T-cell (primary cell): ENCODE measurements at regions not wholly inside any gene's neighbourhood (a gene's known extent, or its start where the extent isn't known, plus 50 kb on each side); places are given as distances from the start of the nearest gene placed in this dataset.

Experiments used
- ATAC-seq, 4 experiments: fragments of 200-7000 bp in 3 of 4; fragments of 150-1000 bp in 1 of 4; cut with Tn5 transposase; replicated peaks in 1 of 4; 1 replicate in 3 of 4; 2 replicates in 1 of 4; pipeline ENCODE4 v1.10.0; 2021; ENCODE audit warnings: moderate library complexity in 3 of 4, mild to moderate bottlenecking in 2 of 4, moderate number of reproducible peaks in 1 of 4
- CTCF ChIA-PET, 2 donors: fragments of 300-600 bp; sonication (Branson Sonifier 250); formaldehyde crosslinking; loops; one replicate each; lab custom pipeline; 2022; ENCODE audit warnings: antibody characterized with exemption in 2 of 2; lab: Charles Lee
- POLR2A ChIA-PET, 2 donors: fragments of 300-600 bp; sonication (Branson Sonifier 250); formaldehyde crosslinking; loops; one replicate each; lab custom pipeline; 2022; ENCODE audit warnings: antibody characterized with exemption in 2 of 2; lab: Charles Lee
- DNase-seq, 35 experiments: peaks; one replicate each; pipeline versions ENCODE4 v3.0.0 to v3.0.0-alpha.2; 2013 to 2023
- H3K27ac ChIP-seq: one replicate; pipeline ENCODE4 v1.5.1; 2013; ENCODE audit warnings: low read length
- H3K27me3 ChIP-seq, 2 experiments: replicated peaks in 1 of 2; 1 replicate in 1 of 2; 2 replicates in 1 of 2; pipeline versions ENCODE4 v1.6.1 to v1.7.0; 2013; ENCODE audit warnings: low read length in 1 of 2, mixed read lengths in 1 of 2; ENCODE audit not compliant: control insufficient read depth in 2 of 2, insufficient read depth in 2 of 2; ENCODE audit errors: extremely low read depth in 1 of 2
- H3K36me3 ChIP-seq, 2 donors: 1 replicate in 1 of 2; 2 replicates in 1 of 2; pipeline versions ENCODE4 v1.6.1 to v1.7.0; 2013; ENCODE audit warnings: low read length in 1 of 2; ENCODE audit not compliant: control insufficient read depth in 2 of 2, insufficient read depth in 1 of 2; ENCODE audit errors: extremely low read depth in 1 of 2
- H3K4me1 ChIP-seq, 2 experiments: 1 replicate in 1 of 2; 2 replicates in 1 of 2; pipeline versions ENCODE4 v1.6.1 to v1.7.0; 2013; ENCODE audit warnings: low read length in 2 of 2, mixed read lengths in 1 of 2; ENCODE audit not compliant: insufficient read depth in 2 of 2, control insufficient read depth in 1 of 2; ENCODE audit errors: extremely low read depth in 1 of 2
- H3K4me3 ChIP-seq, 2 donors: 1 replicate in 1 of 2; 2 replicates in 1 of 2; pipeline versions ENCODE4 v1.5.1 to v1.7.0; 2013; ENCODE audit warnings: mild to moderate bottlenecking in 2 of 2, low read length in 1 of 2, moderate library complexity in 1 of 2; ENCODE audit not compliant: control insufficient read depth in 1 of 2; ENCODE audit errors: extremely low read depth in 1 of 2
- H3K9me3 ChIP-seq: 2 replicates; pipeline ENCODE4 v1.7.0; 2013
- H3K27ac Mint-ChIP-seq, 2 donors: one replicate each; pipeline ENCODE4 v1.8.0; 2020 to 2021; ENCODE audit warnings: mild to moderate bottlenecking in 2 of 2, mixed read lengths in 2 of 2
- H3K27me3 Mint-ChIP-seq, 2 donors: one replicate each; pipeline ENCODE4 v1.8.0; 2021 to 2022; ENCODE audit warnings: mixed read lengths in 2 of 2
- H3K36me3 Mint-ChIP-seq: one replicate; pipeline ENCODE4 v1.8.0; 2021; ENCODE audit warnings: mixed read lengths
- H3K4me1 Mint-ChIP-seq, 3 donors: one replicate each; pipeline ENCODE4 v1.8.0; 2020 to 2022; ENCODE audit warnings: mixed read lengths in 3 of 3, mild to moderate bottlenecking in 1 of 3
- H3K4me3 Mint-ChIP-seq, 3 donors: one replicate each; pipeline ENCODE4 v1.8.0; 2020 to 2022; ENCODE audit warnings: mild to moderate bottlenecking in 3 of 3, mixed read lengths in 3 of 3, moderate library complexity in 3 of 3
- H3K9me3 Mint-ChIP-seq, 3 donors: one replicate each; pipeline ENCODE4 v1.8.0; 2020 to 2022; ENCODE audit warnings: mixed read lengths in 3 of 3
- WGBS: methylation state at CpG from one replicate; pipeline ENCODE4 v1.1.5; 2013; ENCODE audit warnings: missing lambda C conversion rate; ENCODE audit not compliant: insufficient coverage; 5-methylcytosine and 5-hydroxymethylcytosine counted together

- ChIA-PET CTCF (interaction anchor here in 1 of 2 donors (0.9 kb wide), 1 partner anchor 16 kb away, joined by 3 read pairs; no protein-coding TSS in a partner anchor), POLR2A (no interaction called here)
- DNase-seq = no peak
- Mint-ChIP-seq H3K4me3 (no peak overlapping the region), H3K27ac (no peak overlapping the region), H3K4me1 (no peaks in the 10 kb centered on the region), H3K9me3 (peaks cover 0 to 7% (median 0%) of the 10 kb centered on the region in 3 donors), H3K36me3 (no peaks in the 10 kb centered on the region), H3K27me3 (peaks cover 2 to 15% of the 10 kb centered on the region in 2 donors)
- Histone ChIP-seq H3K27me3 (no peaks in the 10 kb centered on the region), H3K27ac (no peak overlapping the region), H3K9me3 (no peaks in the 10 kb centered on the region), H3K36me3 (no peaks in the 10 kb centered on the region), H3K4me3 (no peak overlapping the region), H3K4me1 (no peaks in the 10 kb centered on the region)
- no CpG with 5 or more reads among the region's 1 CpG for WGBS
- ATAC-seq = no peak
Observed at GRCh38 chr18:45260125-45260524, 355.2 kb upstream of the SLC14A2 start.

DNA sequence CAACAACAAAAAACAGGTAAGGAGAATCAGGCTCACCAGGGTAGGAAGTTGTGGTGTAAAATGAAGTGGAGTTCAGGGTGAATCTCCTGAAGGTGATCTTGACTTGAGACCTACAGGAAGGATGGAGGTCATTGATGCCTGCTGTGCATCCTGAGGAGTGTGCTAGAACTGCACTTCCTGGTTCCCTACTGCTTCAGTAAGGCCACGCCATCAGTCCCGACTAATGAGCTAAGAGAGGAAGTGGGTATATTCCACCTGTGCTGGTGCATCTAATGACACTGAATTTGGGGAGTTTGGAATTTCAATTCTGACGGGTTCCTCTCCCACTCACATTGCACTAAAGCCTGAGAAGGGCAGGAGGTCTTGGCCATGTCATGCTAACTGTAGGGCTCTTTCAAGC lies 349.3 kb upstream of the SLC14A2 start:
- no peak overlapping the region for H3K27ac ChIP-seq
- DNase-seq (no peak), ATAC-seq (no peak)
- POLR2A ChIA-PET = no interaction called here
- CTCF ChIA-PET = no interaction called here
- H3K9me3 ChIP-seq = no peaks in the 10 kb centered on the region
- WGBS = no CpG with 5 or more reads among the region's 3 CpGs
- H3K4me1 Mint-ChIP-seq = no peaks in the 10 kb centered on the region
- no peaks in the 10 kb centered on the region for H3K4me1 ChIP-seq
- no peak overlapping the region for H3K4me3 Mint-ChIP-seq
- no peak overlapping the region for H3K27ac Mint-ChIP-seq
- no peaks in the 10 kb centered on the region for H3K27me3 ChIP-seq
- no peaks in the 10 kb centered on the region for H3K9me3 Mint-ChIP-seq
- H3K36me3 Mint-ChIP-seq = no peaks in the 10 kb centered on the region
- no peaks in the 10 kb centered on the region for H3K36me3 ChIP-seq
- peaks cover 3 to 19% of the 10 kb centered on the region in 2 donors for H3K27me3 Mint-ChIP-seq
- H3K4me3 ChIP-seq = no peak overlapping the region

- WGBS = no CpG with 5 or more reads among the region's 1 CpG
- no peaks in the 10 kb centered on the region for H3K36me3 ChIP-seq
- no peaks in the 10 kb centered on the region for H3K36me3 Mint-ChIP-seq
- no peaks in the 10 kb centered on the region for H3K4me1 Mint-ChIP-seq
- ChIA-PET POLR2A (no interaction called here), CTCF (interaction anchor here in 1 of 2 donors (1.1 kb wide), 1 partner anchor 9 kb away, joined by 5 read pairs; no protein-coding TSS in a partner anchor)
- H3K27me3 ChIP-seq = no peaks in the 10 kb centered on the region
- H3K4me1 ChIP-seq = no peaks in the 10 kb centered on the region
- H3K4me3 ChIP-seq = no peak overlapping the region
- H3K27me3 Mint-ChIP-seq = peaks cover 3 to 19% of the 10 kb centered on the region in 2 donors
- no peak overlapping the region for H3K27ac Mint-ChIP-seq
- no peaks in the 10 kb centered on the region for H3K9me3 ChIP-seq
- no peak overlapping the region for H3K4me3 Mint-ChIP-seq
- no peaks in the 10 kb centered on the region for H3K9me3 Mint-ChIP-seq
- no peak for ATAC-seq
- no peak for DNase-seq
- no peak overlapping the region for H3K27ac ChIP-seq
Observed at GRCh38 chr18:45267622-45268021, 347.7 kb upstream of the SLC14A2 start.

- Histone ChIP-seq H3K4me3 (no peak overlapping the region), H3K27ac (no peak overlapping the region), H3K27me3 (no peaks in the 10 kb centered on the region), H3K9me3 (no peaks in the 10 kb centered on the region), H3K36me3 (no peaks in the 10 kb centered on the region), H3K4me1 (no peaks in the 10 kb centered on the region)
- CTCF ChIA-PET = no interaction called here
- POLR2A ChIA-PET = no interaction called here
- ATAC-seq = no peak
- WGBS = 89% methylated on average over 1 of the region's 1 CpG
- no peaks in the 10 kb centered on the region for H3K4me1 Mint-ChIP-seq
- no peak overlapping the region for H3K4me3 Mint-ChIP-seq
- no peaks in the 10 kb centered on the region for H3K36me3 Mint-ChIP-seq
- H3K9me3 Mint-ChIP-seq = no peaks in the 10 kb centered on the region
- H3K27ac Mint-ChIP-seq = no peak overlapping the region
- no peak for DNase-seq
- H3K27me3 Mint-ChIP-seq = peaks cover 3 to 12% of the 10 kb centered on the region in 2 donors
Observed at GRCh38 chr18:45268583-45268982, 346.7 kb upstream of the SLC14A2 start.

DNA sequence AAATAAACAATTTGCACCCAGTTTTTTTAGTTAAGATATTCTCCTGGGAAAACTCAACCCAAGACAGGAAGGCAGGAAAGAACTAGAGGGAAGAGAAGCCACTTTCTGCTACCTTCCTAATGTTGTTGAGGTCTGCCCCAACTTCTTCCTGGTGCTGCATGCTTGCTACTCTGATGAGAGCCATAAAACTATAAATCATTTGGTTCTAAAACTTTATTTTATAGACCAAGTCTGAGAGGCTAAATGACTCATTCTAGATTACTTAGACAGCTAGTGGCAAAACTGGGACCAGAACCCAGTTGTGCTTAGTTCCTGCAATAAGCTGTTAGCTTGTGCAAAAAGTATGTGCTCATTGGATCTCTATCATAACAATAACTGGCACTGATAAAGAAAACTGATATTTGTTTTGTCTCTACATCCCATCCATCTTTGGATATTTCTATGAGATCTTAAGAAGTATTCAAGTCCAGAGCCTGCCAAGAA lies 344.9 kb upstream of the SLC14A2 start:
- ChIA-PET POLR2A (no interaction called here), CTCF (no interaction called here)
- Mint-ChIP-seq H3K36me3 (no peaks in the 10 kb centered on the region), H3K4me3 (no peak overlapping the region), H3K9me3 (no peaks in the 10 kb centered on the region), H3K27me3 (peaks cover 2 to 7% of the 10 kb centered on the region in 2 donors), H3K27ac (no peak overlapping the region), H3K4me1 (no peaks in the 10 kb centered on the region)
- DNase-seq (no peak), ATAC-seq (no peak)
- H3K27ac ChIP-seq = no peak overlapping the region
- H3K4me1 ChIP-seq = no peaks in the 10 kb centered on the region
- no peaks in the 10 kb centered on the region for H3K36me3 ChIP-seq
- H3K4me3 ChIP-seq = no peak overlapping the region
- no peaks in the 10 kb centered on the region for H3K9me3 ChIP-seq
- no peaks in the 10 kb centered on the region for H3K27me3 ChIP-seq

- CTCF ChIA-PET = interaction anchor here in 1 of 2 donors (0.6 kb wide), 1 partner anchor 176 kb away, joined by 3 read pairs; no protein-coding TSS in a partner anchor
Observed at GRCh38 chr18:45274026-45274425, 341.2 kb upstream of the SLC14A2 start.

More at GRCh38 chr18:45274026-45274425, 341.2 kb upstream of the SLC14A2 start:
- Histone ChIP-seq H3K4me3 (no peak overlapping the region), H3K4me1 (no peaks in the 10 kb centered on the region), H3K27me3 (no peaks in the 10 kb centered on the region), H3K36me3 (no peaks in the 10 kb centered on the region), H3K9me3 (no peaks in the 10 kb centered on the region), H3K27ac (no peak overlapping the region)
- H3K9me3 Mint-ChIP-seq = peaks cover 0 to 4% (median 2%) of the 10 kb centered on the region in 3 donors
- no peak for ATAC-seq
- H3K27me3 Mint-ChIP-seq = no peaks in the 10 kb centered on the region
- no peak overlapping the region for H3K27ac Mint-ChIP-seq
- WGBS = no CpG with 5 or more reads among the region's 1 CpG
- POLR2A ChIA-PET = no interaction called here
- H3K4me3 Mint-ChIP-seq = no peak overlapping the region
- no peak for DNase-seq
- H3K36me3 Mint-ChIP-seq = no peaks in the 10 kb centered on the region
- no peaks in the 10 kb centered on the region for H3K4me1 Mint-ChIP-seq
